ENCODE measurements at regions not wholly inside any gene's neighbourhood (a gene's known extent, or its start where the extent isn't known, plus 50 kb on each side); places are given as distances from the start of the nearest gene placed in this dataset.

- Mint-ChIP-seq H3K27ac (peak overlapping the region; percentile 79), H3K4me3 (no peak overlapping the region), H3K4me1 (peaks cover 52% of the 10 kb centered on the region), H3K36me3 (peaks cover 8% of the 10 kb centered on the region), H3K27me3 (ENCODE audit: insufficient read depth, low read depth) (no peaks in the 10 kb centered on the region), H3K9me3 (peaks cover 4% of the 10 kb centered on the region)
- DNase-seq (ENCODE audit: low spot score), result no peak
- Histone ChIP-seq H3K4me3 (no peak overlapping the region), H3K4me1 (peaks cover 40% of the 10 kb centered on the region), H4K20me1 (ENCODE audit: low read depth) (no peaks in the 10 kb centered on the region), H3K27me3 (no peaks in the 10 kb centered on the region), H3K36me3 (no peaks in the 10 kb centered on the region), H2AFZ (replicated peaks) (peak overlapping the region; percentile 9), H3K9ac (no peak overlapping the region), H3K79me2 (ENCODE audit: low read depth) (no peaks in the 10 kb centered on the region), H3K9me3 (ENCODE audit: low read depth) (no peaks in the 10 kb centered on the region), H3K4me2 (no peak overlapping the region), H3K27ac (no peak overlapping the region), H3F3A (ENCODE audit: low read depth) (peaks cover 19% of the 10 kb centered on the region)
- TF ChIP-seq EZH2phosphoT487 (IDR thresholded peaks at IDR 0.05) (no peak), CTCF (IDR thresholded peaks at IDR 0.05) (no peak)
These were observed 609.9 kb upstream of the CITED2 start for GRCh38 chr6:139984317-139984716.

DNA sequence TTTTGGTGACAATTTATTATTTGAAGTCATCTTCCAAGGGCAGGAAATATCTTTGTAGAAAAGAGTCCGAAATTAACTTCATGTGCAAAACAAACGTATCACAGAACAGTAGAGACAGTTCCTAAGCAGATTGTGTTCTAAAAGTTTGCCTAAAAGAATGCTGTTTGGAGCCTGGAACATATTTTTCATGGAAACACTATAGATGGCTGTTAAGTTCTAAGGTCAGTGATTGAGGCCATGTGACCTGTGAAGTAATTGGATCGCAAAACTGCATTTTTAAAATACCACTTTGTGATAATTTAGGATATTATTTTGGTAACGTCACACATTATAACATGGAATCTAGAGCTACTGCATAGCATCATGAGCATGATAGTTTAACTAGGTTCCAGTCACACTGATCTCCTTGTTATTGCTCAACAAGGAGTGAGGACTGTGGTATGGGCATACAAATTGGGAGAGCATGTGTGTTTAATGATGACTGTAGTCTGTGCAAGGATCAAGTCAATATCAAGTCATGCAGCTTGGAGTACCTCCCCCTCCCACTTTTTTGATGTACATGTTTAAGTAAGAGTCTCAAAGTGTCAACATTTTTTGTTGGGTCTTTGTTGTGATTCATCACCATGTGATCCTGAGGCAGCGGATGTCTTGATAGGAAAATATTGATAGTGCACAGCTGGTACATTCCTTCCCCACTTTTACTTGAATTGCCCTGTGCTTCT lies 609.3 kb upstream of the CITED2 start:
- peaks cover 46% of the 10 kb centered on the region for H3K4me1 ChIP-seq
- peaks cover 4% of the 10 kb centered on the region for H3K9me3 Mint-ChIP-seq
- peaks cover 55% of the 10 kb centered on the region for H3K4me1 Mint-ChIP-seq
- no peak for DNase-seq (ENCODE audit: low spot score)
- no peaks in the 10 kb centered on the region for H3K27me3 Mint-ChIP-seq (ENCODE audit: insufficient read depth, low read depth)
- TF ChIP-seq CTCF (IDR thresholded peaks at IDR 0.05) (no peak), EZH2phosphoT487 (IDR thresholded peaks at IDR 0.05) (no peak), EZH2 (IDR thresholded peaks at IDR 0.05) (no peak)
- no peaks in the 10 kb centered on the region for H4K20me1 ChIP-seq (ENCODE audit: low read depth)
- H3K4me3 Mint-ChIP-seq, result no peak overlapping the region
- peak overlapping the region; percentile 89 for H3K27ac Mint-ChIP-seq
- H3K79me2 ChIP-seq (ENCODE audit: low read depth), result no peaks in the 10 kb centered on the region
- H3K9ac ChIP-seq, result no peak overlapping the region
- H3K9me3 ChIP-seq (ENCODE audit: low read depth), result no peaks in the 10 kb centered on the region
- peak overlapping the region; percentile 42 for H3K4me2 ChIP-seq
- no peak overlapping the region for H3K4me3 ChIP-seq
- H3K27ac ChIP-seq, result no peak overlapping the region
- H3K36me3 ChIP-seq, result no peaks in the 10 kb centered on the region
- H3K36me3 Mint-ChIP-seq, result peaks cover 8% of the 10 kb centered on the region
- H2AFZ ChIP-seq (replicated peaks), result peak overlapping the region; percentile 71
- peaks cover 19% of the 10 kb centered on the region for H3F3A ChIP-seq (ENCODE audit: low read depth)
- H3K27me3 ChIP-seq, result no peaks in the 10 kb centered on the region

DNA sequence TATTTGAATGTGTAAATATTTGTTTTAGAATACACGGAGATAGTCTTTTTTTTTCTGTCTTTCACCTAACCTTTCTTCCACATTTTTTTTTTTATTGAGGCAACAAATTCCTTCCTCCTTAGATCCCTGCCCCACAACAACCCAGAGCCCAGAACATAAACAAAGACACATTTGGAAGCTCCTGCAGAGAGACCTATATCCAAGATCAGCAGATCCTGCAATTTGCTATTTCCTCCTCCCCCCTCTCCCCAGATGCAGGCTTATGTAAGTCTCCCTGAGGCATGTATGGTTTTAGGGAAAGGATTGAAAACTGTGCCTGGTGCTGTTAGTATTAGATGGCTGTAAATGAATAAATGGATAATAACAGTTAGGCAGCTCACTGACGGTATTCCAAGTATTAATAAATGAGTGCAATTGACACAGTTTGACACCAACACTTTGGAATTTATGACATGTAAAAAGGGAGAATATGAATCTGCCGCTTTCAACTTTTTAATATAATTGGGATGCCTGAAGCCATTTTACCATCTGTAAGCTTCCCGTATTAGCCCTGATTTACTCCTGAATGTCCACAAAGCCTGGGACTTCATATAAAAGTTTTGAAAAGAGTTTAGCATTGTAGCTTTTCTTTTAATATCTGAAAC lies 608.3 kb upstream of the CITED2 start:
- H3K9me3 Mint-ChIP-seq, result peaks cover 6% of the 10 kb centered on the region
- Histone ChIP-seq H3K36me3 (no peaks in the 10 kb centered on the region), H3K27ac (peak overlapping the region; percentile 65), H3K79me2 (ENCODE audit: low read depth) (no peaks in the 10 kb centered on the region), H3K9me3 (ENCODE audit: low read depth) (no peaks in the 10 kb centered on the region), H3K4me3 (no peak overlapping the region), H3K4me2 (peak overlapping the region; percentile 42), H3K4me1 (peaks cover 46% of the 10 kb centered on the region), H2AFZ (replicated peaks) (peak overlapping the region; percentile 71), H3K9ac (no peak overlapping the region), H3K27me3 (no peaks in the 10 kb centered on the region), H4K20me1 (ENCODE audit: low read depth) (no peaks in the 10 kb centered on the region), H3F3A (ENCODE audit: low read depth) (peaks cover 19% of the 10 kb centered on the region)
- H3K36me3 Mint-ChIP-seq, result peaks cover 7% of the 10 kb centered on the region
- H3K27me3 Mint-ChIP-seq (ENCODE audit: insufficient read depth, low read depth), result no peaks in the 10 kb centered on the region
- TF ChIP-seq EZH2phosphoT487 (IDR thresholded peaks at IDR 0.05) (no peak), CTCF (IDR thresholded peaks at IDR 0.05) (no peak), EZH2 (IDR thresholded peaks at IDR 0.05) (no peak)
- H3K27ac Mint-ChIP-seq, result peak overlapping the region; percentile 93
- DNase-seq (ENCODE audit: low spot score), result peak; percentile 45
- H3K4me1 Mint-ChIP-seq, result peaks cover 57% of the 10 kb centered on the region
- H3K4me3 Mint-ChIP-seq, result peak overlapping the region; percentile 73
